Heart left ventricle (tissue), 16 donors: ENCODE measurements at regions not wholly inside any gene's neighbourhood (a gene's known extent, or its start where the extent isn't known, plus 50 kb on each side); places are given as distances from the start of the nearest gene placed in this dataset.

Experiments
- ATAC-seq, 4 donors: fragments of 200-7000 bp; cut with Tn5 transposase; one replicate each; pipeline ENCODE4 v1.9.1; 2020 to 2022; ENCODE audit warnings: moderate library complexity in 4 of 4, mild to moderate bottlenecking in 3 of 4, moderate number of reproducible peaks in 1 of 4
- DNase-seq, 5 donors: peaks; one replicate each; pipeline ENCODE4 v3.0.0-alpha.2; 2020
- H3K27ac ChIP-seq, 12 donors: fragments of 200-600 bp; sonication (generic) in 4 of 12; one replicate each; pipeline versions ENCODE4 v1.5.0 to v1.8.0; 2016 to 2022; ENCODE audit warnings: mild to moderate bottlenecking in 2 of 12
- H3K27me3 ChIP-seq, 9 donors: fragments of 200-600 bp; sonication (generic) in 2 of 9; one replicate each; pipeline versions ENCODE4 v1.5.1 to v1.8.0; 2016 to 2022; ENCODE audit warnings: mild to moderate bottlenecking in 3 of 9
- H3K36me3 ChIP-seq, 9 donors: fragments of 200-600 bp; sonication (generic) in 2 of 9; one replicate each; pipeline versions ENCODE4 v1.5.0 to v1.8.0; 2018 to 2022; ENCODE audit warnings: mild to moderate bottlenecking in 2 of 9
- H3K4me1 ChIP-seq, 12 donors: fragments of 200-600 bp; sonication (generic) in 4 of 12; one replicate each; pipeline versions ENCODE4 v1.5.0 to v1.8.0; 2016 to 2022; ENCODE audit warnings: mild to moderate bottlenecking in 3 of 12
- H3K4me3 ChIP-seq, 12 donors: fragments of 200-600 bp; sonication (generic) in 4 of 12; one replicate each; pipeline versions ENCODE4 v1.5.0 to v1.8.0; 2017 to 2022; ENCODE audit warnings: mild to moderate bottlenecking in 9 of 12, moderate library complexity in 4 of 12
- H3K9me3 ChIP-seq, 12 donors: fragments of 200-600 bp; sonication (generic) in 4 of 12; one replicate each; pipeline versions ENCODE4 v1.5.0 to v1.8.0; 2016 to 2022; ENCODE audit warnings: mild to moderate bottlenecking in 1 of 12
- POLR2A ChIP-seq, 2 donors: fragments of 450-650 bp; IDR thresholded peaks; one replicate each; pipeline ENCODE4 v1.6.1; 2017; ENCODE audit warnings: antibody characterized with exemption in 2 of 2, mild to moderate bottlenecking in 2 of 2, moderate library complexity in 2 of 2
- WGBS, 4 donors: extraction: QIAGEN DNeasy Blood & Tissue Kit in 2 of 4; methylation state at CpG; one replicate each; pipeline versions ENCODE4 v1.1.5 to v1.1.7; 2013 to 2018; 5-methylcytosine and 5-hydroxymethylcytosine counted together
- intact Hi-C, 10 donors: fragments of 100-400 bp; cut with DNase I; formaldehyde crosslinking; loops; one replicate each; pipeline versions ENCODE4 v1.11.1 to v1.14.2; 2022
- TF ChIP-seq, protein P1 (sequence below), 12 donors: fragments of 200-600 bp; sonication (generic) in 4 of 12; IDR thresholded peaks; one replicate each; pipeline versions ENCODE4 v1.5.0 to v1.8.0; 2018 to 2022; ENCODE audit warnings: antibody characterized with exemption in 12 of 12, mild to moderate bottlenecking in 5 of 12
- donor health status: ischemic (EF 13 %, LVEDD 7.1; RV severe dilation, severe dysfunction).
- donor health status: healthy with polysubstance abuse.
- donor health status: DM: no; HTN: yes; CAD: no.
- donor health status: DM: no; HTN: no; CAD: no.
- donor health status: ischemic (EF 25% LVEDD 6.9; RV normal size, moderate dysfunction).
- donor health status: ischemic (EF 25% LVEDD 5.7; RV mildly dilated, moderate dysfunction).
- donor health status: healthy.
- donor health status: DM: yes; HTN: yes; CAD: no.
- donor health status: ischemic (EF 35%, LVEDD 5.7; RV mildly dilated, moderate dysfunction).
- donor health status: nonischemic (EF 11% LVEDD 7.7; RV severe dilation, severe dysfunction).
- donor health status: DM: yes; HTN: yes; CAD: no.
- donor health status: PGD.
- donor health status: ischemic (EF 29% LVEDD 5.4; RV normal size, mild dysfunction).
- donor health status: nonischemic (EF 23%, LVEDD 6.1; RV moderate dilation, normal function).

DNA sequence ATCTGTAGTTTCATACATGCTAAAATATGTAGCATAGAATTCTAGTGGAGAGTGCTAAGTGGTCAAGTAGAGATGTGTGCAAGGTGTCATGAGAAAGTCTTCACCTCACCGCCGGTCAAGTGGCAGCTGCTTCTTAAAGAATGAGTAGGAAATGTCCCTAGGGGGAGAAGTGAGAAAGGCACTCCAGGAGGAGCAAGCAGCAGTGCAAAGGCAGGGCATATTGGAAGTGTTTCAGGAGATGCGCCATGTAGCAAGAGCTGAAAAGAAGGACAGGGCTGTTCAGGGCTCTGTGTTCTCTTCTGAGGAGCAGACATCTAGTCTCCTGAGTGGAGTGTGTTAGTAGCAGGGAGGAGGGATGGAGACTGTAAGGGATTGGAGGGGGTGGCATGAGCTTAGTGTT is 312.4 kb upstream of the SEMA6D start:
- WGBS, 4 donors, result 77 to 87% (median 82%) methylated on average over 3 of the region's 3 CpGs
- ATAC-seq (no peak), DNase-seq (no peak)
- TF ChIP-seq POLR2A (IDR thresholded peaks at IDR 0.05), result no peak
- TF ChIP-seq, protein P1, sequence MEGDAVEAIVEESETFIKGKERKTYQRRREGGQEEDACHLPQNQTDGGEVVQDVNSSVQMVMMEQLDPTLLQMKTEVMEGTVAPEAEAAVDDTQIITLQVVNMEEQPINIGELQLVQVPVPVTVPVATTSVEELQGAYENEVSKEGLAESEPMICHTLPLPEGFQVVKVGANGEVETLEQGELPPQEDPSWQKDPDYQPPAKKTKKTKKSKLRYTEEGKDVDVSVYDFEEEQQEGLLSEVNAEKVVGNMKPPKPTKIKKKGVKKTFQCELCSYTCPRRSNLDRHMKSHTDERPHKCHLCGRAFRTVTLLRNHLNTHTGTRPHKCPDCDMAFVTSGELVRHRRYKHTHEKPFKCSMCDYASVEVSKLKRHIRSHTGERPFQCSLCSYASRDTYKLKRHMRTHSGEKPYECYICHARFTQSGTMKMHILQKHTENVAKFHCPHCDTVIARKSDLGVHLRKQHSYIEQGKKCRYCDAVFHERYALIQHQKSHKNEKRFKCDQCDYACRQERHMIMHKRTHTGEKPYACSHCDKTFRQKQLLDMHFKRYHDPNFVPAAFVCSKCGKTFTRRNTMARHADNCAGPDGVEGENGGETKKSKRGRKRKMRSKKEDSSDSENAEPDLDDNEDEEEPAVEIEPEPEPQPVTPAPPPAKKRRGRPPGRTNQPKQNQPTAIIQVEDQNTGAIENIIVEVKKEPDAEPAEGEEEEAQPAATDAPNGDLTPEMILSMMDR (IDR thresholded peaks at IDR 0.05), result no peak
- intact Hi-C loops, result no loop called here
- Histone ChIP-seq H3K36me3 (no peaks in the 10 kb centered on the region), H3K9me3 (no peaks in the 10 kb centered on the region), H3K27ac (no peak overlapping the region), H3K4me3 (no peak overlapping the region), H3K4me1 (peaks cover 0 to 14% (median 0%) of the 10 kb centered on the region in 12 donors), H3K27me3 (peaks cover 0 to 6% (median 0%) of the 10 kb centered on the region in 9 donors)

DNA sequence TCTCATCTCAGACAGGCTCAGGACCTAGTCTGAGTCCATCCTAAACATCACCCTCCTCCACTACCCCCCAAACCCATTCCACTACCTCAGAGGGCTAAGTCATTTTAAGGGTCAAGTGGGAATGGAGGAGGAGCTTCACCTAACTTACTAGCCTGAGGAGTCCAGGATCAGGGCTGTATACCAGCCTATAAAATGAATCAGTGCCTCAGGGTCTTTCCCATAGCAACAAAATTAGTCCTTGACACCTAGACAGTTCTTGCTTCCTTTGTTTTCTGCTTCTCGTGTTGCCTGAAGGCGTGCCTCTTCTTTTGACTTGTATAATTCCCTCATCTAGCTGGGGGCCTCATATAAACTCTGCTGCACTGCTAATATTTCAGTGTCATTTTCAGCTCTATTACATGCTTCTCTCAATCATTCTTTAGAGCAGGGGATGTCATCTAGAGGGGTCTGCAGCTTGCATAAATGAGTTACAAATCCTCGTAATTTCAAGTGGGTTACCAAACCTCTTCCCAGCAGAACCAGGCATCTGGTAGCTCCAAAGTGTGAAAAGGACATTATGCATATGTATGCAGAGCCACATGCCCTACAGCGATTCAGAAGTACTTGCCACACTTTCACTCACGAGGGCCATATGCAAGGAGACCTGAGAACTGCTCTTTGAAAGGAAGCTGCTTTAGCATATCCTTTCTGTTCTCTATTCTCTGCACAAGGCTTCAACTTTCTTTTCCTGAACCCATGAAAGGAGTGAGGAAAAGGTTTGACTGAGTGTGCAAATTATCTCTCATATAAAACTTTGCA is 311.7 kb upstream of the SEMA6D start:
- Histone ChIP-seq H3K27ac (no peak overlapping the region), H3K4me3 (no peak overlapping the region), H3K27me3 (peaks cover 0 to 6% (median 0%) of the 10 kb centered on the region in 9 donors), H3K36me3 (no peaks in the 10 kb centered on the region), H3K4me1 (peaks cover 0 to 14% (median 0%) of the 10 kb centered on the region in 12 donors), H3K9me3 (no peaks in the 10 kb centered on the region)
- intact Hi-C loops, result no loop called here
- 70 to 86% (median 74%) methylated on average over 5 of the region's 5 CpGs for WGBS, 4 donors
- TF ChIP-seq, protein P1 (IDR thresholded peaks at IDR 0.05), result no peak
- TF ChIP-seq POLR2A (IDR thresholded peaks at IDR 0.05), result no peak
- no peak for ATAC-seq
- DNase-seq, result no peak

DNA sequence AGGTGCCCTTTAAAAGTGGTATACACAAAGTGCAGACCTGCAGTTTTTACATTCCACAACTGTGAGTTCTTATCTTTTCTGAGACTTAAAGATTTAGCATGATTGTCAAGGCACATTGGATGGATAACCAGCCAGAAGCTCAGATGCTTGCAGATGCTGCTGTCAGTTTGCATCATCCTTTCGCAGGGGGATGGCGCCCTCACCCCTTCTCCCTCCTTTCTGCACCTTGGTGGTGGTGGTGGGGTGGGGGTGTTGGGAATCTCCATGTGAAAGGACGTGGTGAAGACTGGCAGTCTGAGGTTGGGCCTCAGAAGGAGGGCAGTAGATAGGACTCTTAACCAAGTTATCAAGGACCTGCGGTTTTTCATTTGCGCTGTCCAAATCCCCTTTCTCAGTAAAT is 309.6 kb upstream of the SEMA6D start:
- peaks cover 0 to 21% (median 0%) of the 10 kb centered on the region in 12 donors for H3K4me1 ChIP-seq

DNA sequence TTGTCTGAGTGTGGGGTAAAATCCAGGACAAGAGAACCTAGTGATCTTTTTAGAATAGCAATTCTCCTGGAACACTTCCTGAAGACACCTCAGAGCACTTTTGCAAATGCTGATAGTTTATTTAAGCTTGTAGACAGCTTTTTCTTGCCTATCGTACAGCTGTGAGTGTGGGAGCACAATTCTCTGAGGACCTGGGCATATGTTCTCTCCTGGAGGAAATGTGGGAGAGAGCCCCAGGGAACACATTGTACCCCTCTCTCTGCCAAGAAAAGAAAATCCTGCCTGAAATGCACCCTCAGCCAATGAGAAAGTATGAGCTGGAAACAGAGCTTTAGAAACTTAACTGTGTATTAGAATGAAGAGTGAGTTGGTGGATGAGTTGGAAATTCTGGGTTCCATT is 308.3 kb upstream of the SEMA6D start:
- DNase-seq (no peak), ATAC-seq (peak in 3 of 4 donors; percentile 34 to 70 (median 55))
- no peaks in the 10 kb centered on the region for H3K36me3 ChIP-seq
- peaks cover 0 to 21% (median 0%) of the 10 kb centered on the region in 12 donors for H3K4me1 ChIP-seq
- TF ChIP-seq, protein P1 (IDR thresholded peaks at IDR 0.05), result no peak
- no peak for TF ChIP-seq POLR2A (IDR thresholded peaks at IDR 0.05)
- intact Hi-C loops, result no loop called here
- H3K27me3 ChIP-seq, result peaks cover 0 to 4% (median 0%) of the 10 kb centered on the region in 9 donors
- no peak overlapping the region for H3K27ac ChIP-seq
- H3K4me3 ChIP-seq, result no peak overlapping the region
- WGBS, 4 donors, result 49 to 67% (median 60%) methylated on average over 1 of the region's 1 CpG
- H3K9me3 ChIP-seq, result no peaks in the 10 kb centered on the region

More for the DNA sequence above, 309.6 kb upstream of the SEMA6D start:
- intact Hi-C loops, result no loop called here
- DNase-seq (no peak), ATAC-seq (no peak)
- Histone ChIP-seq H3K4me3 (no peak overlapping the region), H3K9me3 (no peaks in the 10 kb centered on the region), H3K36me3 (no peaks in the 10 kb centered on the region), H3K27me3 (peaks cover 0 to 6% (median 0%) of the 10 kb centered on the region in 9 donors), H3K27ac (no peak overlapping the region)
- TF ChIP-seq, protein P1 (IDR thresholded peaks at IDR 0.05), result no peak
- no peak for TF ChIP-seq POLR2A (IDR thresholded peaks at IDR 0.05)
- WGBS, 4 donors, result 95 to 98% (median 96%) methylated on average over 5 of the region's 5 CpGs
